ENCODE measurements at regions not wholly inside any gene's neighbourhood (a gene's known extent, or its start where the extent isn't known, plus 50 kb on each side); places are given as distances from the start of the nearest gene placed in this dataset.

- no peak for DNase-seq (ENCODE audit: low read depth, low spot score)
Measured at GRCh38 chr1:103854279-103854678, 104.6 kb downstream of the AMY1C start.

DNA sequence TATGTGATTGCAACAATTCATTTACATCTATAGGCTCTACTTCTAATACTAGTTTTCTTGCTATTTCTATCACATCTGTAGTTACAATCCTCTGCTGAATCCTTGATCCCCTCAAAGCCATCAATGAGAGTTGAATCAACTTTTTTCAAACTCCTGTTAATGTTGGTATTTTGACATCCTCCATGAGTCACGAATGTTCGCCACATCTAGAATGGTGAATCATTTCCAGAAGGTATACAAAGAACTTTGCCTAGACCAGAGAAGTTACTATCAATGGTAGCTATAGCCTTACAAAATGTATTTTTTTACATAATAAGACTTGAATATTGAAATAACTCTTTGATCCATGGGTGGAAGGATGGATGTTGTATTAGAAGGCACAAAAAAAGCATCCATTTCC is 110.0 kb downstream of the AMY1C start:
- no peak for DNase-seq (ENCODE audit: low read depth, low spot score)

- no peak for DNase-seq (ENCODE audit: low read depth, low spot score)
Measured at GRCh38 chr1:103898576-103899345, 149.1 kb downstream of the AMY1C start.

DNA sequence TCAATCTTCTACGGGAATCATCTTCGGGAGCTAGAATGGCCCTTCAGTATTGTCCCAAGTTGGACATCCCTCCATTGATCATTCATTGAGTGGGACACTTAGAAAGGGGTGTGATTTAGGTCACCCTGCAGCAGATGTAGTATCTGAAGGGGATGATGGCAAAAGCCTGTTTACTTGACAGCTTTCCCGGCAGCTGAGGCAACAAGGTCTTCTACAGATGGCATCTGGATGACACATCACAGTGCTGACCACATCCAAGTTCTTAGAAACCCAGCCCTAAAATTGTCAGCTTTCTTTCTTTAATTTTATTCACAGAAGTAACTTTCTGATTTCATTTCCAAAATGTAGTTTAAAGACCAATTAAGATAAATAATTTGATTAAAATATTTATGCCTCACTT is 150.3 kb downstream of the AMY1C start:
- DNase-seq (ENCODE audit: low read depth, low spot score), result no peak

- DNase-seq (ENCODE audit: low read depth, low spot score), result no peak
Measured at GRCh38 chr1:103901072-103901471, 151.4 kb downstream of the AMY1C start.

DNA sequence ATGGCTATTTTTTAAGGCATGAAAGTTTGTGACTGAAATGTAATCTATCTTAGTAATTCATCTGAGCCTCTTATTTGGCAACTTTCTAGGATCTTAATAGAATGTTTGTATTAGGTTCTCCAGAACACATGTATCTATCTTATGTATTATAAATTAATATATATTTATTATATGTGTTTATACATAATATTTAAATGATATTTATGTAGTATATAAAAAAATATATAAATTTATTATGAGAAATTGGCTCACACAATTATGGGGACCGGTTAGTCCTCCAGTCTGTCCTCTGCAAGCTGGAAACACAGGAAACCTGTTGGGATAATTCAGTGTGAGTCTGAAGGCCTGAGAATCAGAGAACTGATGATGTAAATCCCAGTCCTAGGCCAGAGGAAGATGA is 155.7 kb downstream of the AMY1C start:
- DNase-seq (ENCODE audit: low read depth, low spot score), result no peak

DNA sequence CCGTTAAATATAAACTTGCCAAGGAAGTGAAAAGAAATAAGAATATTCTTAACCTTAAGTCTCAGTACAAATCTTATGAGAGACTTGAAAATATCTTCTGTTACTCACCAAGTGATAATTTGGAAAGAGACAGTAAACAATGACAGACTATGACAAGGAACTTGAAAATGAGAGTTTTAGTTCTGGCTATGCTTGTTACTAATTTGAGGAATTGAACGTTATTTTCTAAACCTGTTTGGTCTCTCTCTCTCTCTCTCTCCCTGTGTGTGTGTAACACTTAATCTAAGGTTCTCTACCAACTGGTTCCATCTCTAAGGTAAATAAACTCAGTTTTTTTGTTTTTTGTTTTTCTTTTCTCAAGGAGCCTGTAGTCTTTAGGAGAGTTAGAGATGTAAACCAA is 161.8 kb downstream of the AMY1C start:
- no peak for DNase-seq (ENCODE audit: low read depth, low spot score)

- DNase-seq (ENCODE audit: low read depth, low spot score), result no peak
Measured at GRCh38 chr1:103917795-103918194, 168.1 kb downstream of the AMY1C start.

DNA sequence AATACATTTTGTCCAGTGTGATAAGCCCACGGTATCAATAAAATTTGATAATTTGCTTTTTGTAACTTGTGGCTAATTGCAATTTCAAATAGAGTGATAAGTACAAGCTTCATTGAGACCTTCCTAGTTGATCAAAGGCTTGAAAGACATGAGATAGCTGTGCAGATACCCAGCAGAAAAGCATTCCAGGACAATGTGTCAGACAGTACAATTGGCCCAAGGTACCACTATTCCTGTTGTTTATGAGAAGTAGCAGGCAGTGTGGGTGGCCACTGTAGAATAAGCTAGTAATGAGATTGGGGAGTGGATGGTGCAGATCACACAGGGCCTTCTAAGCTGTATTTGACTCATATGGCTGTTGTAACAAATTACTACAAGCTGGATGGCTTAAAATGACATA is 182.2 kb downstream of the AMY1C start:
- no peak for DNase-seq (ENCODE audit: low read depth, low spot score)

- no peak for DNase-seq (ENCODE audit: low read depth, low spot score)
Measured at GRCh38 chr1:103937763-103938357, 188.2 kb downstream of the AMY1C start.

DNA sequence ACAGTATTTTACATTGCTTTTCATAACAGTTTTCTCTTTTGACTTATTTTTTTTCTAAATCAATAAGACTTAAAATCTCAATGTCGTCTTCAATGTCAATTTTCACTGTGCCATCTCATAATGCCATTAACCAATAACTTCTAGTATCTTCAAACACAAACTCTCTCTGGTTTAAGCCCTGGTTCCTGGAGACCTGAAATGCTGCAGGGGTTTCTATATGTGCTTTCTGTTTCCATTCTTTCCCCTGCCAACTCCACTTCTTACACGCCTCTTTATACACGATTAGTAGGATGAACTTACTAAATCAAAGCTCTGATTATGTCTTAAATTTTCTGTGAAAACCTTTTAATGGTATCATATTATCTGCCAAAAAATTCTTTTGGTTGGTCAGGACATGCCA is 191.4 kb downstream of the AMY1C start:
- DNase-seq (ENCODE audit: low read depth, low spot score), result no peak

GRCh38 chr1:103942029-103942428 is 192.3 kb downstream of the AMY1C start:
- DNase-seq (ENCODE audit: low read depth, low spot score), result peak; percentile 23

- DNase-seq (ENCODE audit: low read depth, low spot score), result no peak
Measured at GRCh38 chr1:103945774-103946173, 196.1 kb downstream of the AMY1C start.

- DNase-seq (ENCODE audit: low read depth, low spot score), result no peak
Measured at GRCh38 chr1:103948526-103948925, 198.8 kb downstream of the AMY1C start.

DNA sequence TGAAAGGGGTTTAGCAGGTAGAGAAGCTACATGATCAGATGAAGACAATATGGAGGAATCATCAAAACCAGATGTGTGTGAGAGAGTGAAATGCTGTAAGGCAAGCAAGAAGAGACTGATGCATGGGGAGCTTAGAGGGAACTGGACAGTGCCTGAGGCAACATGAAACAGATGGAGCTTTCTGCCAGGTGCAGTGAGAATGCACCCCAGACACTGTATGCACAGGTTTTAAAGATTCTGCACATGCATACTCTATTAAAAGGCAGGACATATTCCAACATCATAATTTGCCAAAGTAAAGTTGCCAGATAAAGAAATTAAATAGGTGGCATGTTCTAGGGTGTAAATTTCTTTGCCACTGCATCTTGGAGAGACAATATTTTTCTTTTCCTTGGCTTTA is 200.1 kb downstream of the AMY1C start:
- DNase-seq (ENCODE audit: low read depth, low spot score), result no peak

GRCh38 chr1:103953386-103953785 is 203.7 kb downstream of the AMY1C start:
- no peak for DNase-seq (ENCODE audit: low read depth, low spot score)

GRCh38 chr1:103958699-103959098 is 209.0 kb downstream of the AMY1C start:
- DNase-seq (ENCODE audit: low read depth, low spot score), result no peak

DNA sequence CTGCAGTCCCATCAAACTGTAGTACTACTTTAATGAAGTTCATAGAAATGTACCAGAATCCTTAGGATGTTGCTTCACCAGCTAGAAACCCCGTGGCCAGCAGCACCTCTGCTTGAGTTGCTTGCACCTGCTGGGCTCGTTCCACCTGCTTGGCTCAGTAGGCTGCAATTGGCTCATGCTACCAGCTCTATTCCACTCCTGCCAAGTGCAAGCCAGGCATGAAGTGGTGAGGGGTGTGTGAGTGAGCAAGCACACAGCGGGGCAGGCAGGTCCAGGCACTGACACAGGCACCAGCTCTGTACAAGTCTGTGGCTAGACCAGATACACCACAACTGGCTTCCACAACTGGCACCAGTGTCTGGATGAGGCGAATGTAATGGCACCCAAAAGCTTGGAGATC is 209.9 kb downstream of the AMY1C start:
- no peak for DNase-seq (ENCODE audit: low read depth, low spot score)

DNA sequence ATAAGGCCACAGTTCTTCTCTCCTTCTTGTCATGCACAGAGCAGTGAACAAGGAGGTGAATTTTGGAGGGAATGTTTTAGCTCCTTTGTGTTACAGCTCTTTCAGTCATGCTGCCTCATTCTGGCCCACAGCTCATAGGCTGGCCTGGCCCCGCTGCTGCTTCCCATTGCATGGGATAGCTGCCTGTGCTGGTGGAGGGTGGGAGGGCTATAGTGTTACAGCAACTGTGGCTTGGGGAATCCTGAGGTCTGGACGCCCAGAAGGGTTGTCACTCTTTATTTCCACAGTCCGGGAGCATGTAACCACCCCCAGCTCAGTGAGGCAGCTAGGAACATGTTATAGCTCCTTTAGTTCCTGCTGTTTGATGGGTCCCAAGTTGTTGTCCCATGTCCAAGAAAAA is 210.3 kb downstream of the AMY1C start:
- no peak for DNase-seq (ENCODE audit: low read depth, low spot score)

- DNase-seq (ENCODE audit: low read depth, low spot score), result no peak
Measured at GRCh38 chr1:103960710-103961109, 211.0 kb downstream of the AMY1C start.

- DNase-seq (ENCODE audit: low read depth, low spot score), result no peak
Measured at GRCh38 chr1:103986792-103987191, 237.1 kb downstream of the AMY1C start.

- DNase-seq (ENCODE audit: low read depth, low spot score), result no peak
Measured at GRCh38 chr1:103997631-103998030, 247.9 kb downstream of the AMY1C start.

GRCh38 chr1:104018922-104019674 is 269.4 kb downstream of the AMY1C start:
- DNase-seq (ENCODE audit: low read depth, low spot score), result no peak

All from iPS DF 19.7 (cell line).